ENCODE measurements at regions not wholly inside any gene's neighbourhood (a gene's known extent, or its start where the extent isn't known, plus 50 kb on each side); places are given as distances from the start of the nearest gene placed in this dataset.
A peak's percentile ranks its signal among the peaks of the same experiment; 100 is the strongest.
"Not testable (repeated sequence)": the region's sequence is repeated elsewhere in the genome, so short reads cannot be mapped to it uniquely, and the experiment has no call there.

DNA sequence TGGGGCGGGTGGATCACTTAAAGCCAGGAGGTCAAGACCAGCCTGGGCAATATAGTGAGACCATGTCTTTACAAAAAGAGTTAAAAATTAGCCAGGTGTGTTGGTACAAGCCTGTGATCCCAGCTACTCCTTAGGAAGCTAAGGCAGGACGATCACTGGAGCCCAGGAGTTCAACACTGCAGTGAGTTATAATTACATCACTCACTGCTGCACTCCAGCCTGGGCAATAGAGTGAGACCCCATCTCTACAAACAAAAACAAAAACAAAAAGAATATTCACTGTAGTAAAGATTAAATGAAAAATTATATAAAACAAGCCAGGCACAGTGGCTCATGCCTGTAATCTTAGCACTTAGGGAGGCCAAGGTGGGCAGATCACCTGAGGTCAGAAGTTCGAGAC, 1047.6 kb upstream of the AUTS2 start:
- no peak for DNase-seq (ENCODE audit: low spot score)

DNA sequence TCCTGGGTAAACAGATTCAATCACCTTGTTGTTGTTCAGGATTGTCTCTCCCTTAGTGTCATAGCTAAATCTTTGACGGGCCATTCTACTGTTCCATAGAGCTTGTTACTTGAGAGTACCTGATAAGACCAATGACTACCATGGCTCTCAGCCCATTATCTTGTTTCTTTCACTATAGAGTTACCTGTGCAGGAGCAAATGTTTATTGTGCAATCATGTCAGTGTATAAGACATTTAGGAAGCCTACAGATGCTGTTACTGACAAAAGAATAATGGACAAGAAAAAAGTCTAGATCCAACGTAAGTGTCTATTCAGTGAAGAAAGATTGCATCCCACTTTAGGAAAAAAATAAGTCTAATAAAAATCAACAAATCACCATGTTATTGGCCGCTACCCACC, 1041.7 kb upstream of the AUTS2 start:
- DNase-seq (ENCODE audit: low spot score): no peak

DNA sequence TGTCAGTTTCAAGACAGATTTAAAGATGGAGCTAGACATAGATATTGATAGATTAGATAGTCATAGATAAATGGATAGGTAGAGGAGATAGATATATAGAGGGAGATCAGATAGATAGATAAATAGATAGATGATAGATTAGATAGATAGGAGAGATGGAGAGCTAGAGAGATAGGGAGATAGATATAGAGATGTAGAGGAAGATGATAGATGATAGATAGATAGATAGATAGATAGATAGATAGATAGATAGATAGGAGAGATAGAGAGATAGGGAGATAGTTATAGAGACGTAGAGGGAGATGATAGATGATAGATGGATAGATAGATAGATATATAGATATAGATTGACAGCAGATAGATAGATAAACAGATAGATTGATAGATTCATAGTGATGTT, 1038.8 kb upstream of the AUTS2 start:
- no peak for DNase-seq (ENCODE audit: low spot score)

DNA sequence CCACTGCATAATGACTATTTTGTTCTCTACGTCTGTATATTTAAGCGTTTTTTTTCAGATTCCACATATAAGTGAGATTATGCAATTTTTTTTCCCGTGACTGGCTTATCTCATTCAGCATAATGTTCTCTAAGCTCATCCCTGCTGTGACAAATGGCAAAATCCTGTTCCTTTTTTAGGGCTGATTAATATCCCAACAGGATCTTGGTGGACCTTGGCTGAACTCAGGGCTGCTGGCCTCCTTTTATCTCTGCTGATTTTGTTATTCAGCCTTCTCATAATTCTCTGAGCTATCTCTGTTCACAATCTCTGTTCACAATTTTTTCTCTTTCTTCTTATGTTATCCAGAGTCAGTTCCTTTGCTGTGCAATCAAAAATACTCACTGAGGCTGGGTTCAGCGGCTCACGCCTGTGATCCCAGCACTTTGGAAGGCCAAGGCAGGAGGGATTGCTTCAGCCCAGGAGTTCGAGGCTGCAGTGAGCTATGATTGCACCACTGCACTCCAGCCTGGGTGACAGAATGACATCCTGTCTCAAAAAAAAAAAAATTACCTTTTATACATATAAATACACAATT, 1035.9 kb upstream of the AUTS2 start:
- no peak for DNase-seq (ENCODE audit: low spot score)

DNA sequence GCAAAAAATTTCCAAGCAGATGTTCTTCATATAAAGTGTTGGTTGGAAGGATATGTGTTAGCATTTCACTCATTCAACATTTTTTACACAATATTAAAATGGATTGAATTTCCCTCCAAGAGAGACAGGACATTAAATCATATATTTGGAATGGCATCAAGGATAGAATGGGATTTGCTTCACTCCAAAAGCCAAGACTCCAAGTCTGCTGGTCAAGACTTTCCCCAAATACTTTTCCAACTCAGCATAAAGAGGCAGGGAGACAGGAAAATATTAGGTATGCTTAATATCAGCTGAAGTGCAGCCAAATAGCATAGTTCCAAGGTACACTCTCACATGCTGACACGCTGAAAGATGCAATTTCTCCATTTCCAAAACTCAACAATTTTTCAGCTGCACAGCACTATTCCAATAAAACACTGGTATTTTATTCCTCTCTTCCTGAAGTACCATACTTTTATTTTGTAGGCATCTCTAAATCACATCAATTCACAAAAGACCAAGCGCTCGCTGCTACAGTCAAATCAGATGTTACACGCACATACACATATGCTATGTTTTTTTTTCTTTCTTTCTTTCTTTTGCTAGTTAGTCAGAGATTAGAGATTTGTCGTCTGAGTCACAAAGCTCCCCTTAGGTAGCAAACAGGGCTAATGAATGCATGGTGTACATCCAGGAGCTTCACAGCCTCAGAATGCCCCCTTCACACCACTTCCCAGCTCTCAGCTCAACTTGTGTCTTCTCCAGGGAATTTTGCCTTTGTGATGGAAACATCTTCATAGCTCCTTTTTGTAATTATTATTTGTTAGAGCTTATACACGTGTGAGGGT, 1033.8 kb upstream of the AUTS2 start:
- peak; percentile 10 for DNase-seq (ENCODE audit: low spot score)

DNA sequence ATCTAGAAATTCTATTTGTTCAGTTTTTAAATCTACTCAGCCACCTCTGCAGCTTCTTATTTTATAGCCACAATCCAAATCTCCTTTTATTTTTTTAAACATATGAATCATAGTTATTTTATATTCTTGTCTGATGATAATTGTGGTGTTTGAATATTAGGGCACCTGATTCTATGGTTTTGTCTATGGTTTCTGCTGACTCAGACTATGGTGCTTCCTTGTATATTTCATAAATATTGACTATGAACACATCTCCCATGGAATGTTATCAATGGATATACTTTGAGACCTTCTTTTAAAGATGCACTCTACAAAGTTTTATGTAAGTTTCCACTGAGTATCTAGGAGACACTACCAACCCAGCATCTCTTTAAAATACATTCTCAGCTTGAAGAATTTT, 1027.0 kb upstream of the AUTS2 start:
- DNase-seq (ENCODE audit: low spot score): no peak

DNA sequence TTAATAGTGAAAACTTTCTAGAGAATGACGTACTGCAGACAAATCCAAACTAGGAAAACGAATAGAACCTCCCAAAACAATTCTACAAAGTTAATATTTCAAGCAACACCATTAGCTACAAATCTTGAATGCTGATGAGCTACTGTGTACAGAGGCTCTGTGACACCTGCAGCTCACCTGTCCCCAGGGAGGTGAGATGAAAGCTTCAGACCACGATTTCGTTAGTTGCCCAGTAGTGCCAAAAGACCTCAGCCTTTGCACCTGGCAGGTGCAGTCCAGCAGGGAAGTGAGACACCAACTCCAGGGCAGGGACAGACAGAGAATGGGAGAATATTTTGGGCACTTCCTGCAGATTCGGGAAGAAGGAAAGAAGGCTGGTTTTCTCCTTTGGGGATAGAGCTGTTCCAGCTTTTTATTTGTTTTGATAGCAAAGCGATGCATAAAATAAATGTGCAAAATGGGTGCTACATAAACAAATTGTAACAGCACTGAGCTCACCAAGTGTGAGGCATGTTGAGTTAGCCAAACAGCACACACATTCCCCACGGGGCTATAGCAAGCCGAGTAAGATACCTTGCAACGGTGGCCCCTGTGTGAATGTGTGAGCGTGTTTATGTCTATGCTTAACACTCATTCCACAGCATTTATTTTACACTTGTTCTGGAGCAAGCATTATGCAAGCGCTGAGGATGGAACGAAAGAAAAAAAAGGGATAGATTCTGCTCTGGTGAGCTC, 1024.8 kb upstream of the AUTS2 start:
- DNase-seq (ENCODE audit: low spot score): no peak

DNA sequence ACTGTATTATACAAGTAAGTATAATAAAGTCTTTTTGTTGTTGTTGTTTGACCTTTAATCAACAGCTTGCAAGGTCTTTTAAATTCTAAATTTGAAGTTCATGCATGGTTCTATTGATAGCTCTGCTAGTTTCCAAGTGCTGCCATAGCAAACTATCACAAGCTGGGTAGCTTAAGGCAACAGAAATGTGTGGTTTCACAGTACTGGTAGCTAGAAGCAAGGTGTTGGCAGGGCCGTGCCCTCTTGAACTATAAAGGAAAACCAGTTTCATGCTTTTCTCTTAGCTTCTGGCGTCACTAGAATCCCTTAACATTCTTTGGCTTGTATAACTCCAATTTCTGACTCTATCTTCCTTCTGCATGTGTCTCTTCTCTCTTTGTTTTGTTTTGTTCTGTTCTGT, 1021.9 kb upstream of the AUTS2 start:
- DNase-seq (ENCODE audit: low spot score): no peak

DNA sequence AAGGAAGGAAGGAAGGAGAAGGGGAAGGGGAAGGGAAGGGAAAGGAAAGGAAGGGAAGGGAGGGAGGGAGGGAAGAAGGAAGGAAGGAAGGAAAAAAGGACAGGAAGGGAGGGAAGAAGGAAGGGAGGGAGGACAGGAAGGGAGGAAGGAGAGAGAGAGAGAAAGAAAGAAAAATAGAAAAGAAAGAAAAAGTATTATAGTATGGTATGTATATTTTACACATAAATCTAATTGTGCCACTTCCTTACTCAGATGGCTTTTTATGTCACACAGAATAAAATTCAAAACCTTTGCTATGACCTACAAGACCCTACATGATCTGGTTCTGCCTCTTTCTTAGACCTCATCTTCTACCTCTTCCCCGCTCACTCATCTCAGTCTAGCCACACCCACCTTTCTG, 1016.9 kb upstream of the AUTS2 start:
- no peak for DNase-seq (ENCODE audit: low spot score)

DNA sequence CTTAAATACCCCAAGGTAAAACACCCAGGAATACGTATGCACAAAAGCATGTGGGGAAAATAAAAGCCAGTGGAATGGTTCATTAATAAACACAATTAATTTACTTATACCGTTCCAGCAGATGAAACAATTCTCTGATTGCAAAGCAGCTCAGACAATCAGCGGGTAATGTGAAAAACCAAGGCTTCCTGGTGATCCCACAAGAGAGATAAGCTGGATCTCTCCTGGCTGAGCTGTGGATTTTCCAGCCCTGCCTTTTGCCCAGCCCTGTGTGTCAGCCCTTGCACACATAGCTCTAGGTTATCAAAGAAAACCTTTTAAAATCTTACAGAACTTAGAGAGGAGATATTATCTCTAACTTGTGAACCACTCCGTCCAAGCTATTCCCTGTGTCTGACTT, 1010.7 kb upstream of the AUTS2 start:
- DNase-seq (ENCODE audit: low spot score): no peak

DNA sequence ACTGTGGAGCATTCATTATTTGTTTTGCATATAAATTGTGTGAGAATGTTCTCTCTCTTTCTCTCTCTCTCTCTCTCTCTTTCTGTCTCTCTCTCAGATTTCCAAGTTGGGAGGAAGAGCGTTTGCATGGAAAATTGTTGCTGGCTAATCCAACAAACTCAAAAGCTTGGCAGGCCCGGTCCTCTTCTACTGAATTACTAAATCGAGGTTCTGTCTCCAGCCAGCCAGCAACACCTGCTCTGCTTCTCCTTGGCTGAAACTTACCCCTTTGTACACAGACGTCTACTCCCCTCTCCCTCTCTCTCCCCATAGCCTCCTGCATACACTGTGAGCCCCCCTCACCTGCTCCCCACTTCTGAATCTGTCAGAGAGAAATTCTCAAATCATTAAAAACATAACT, 996.4 kb upstream of the AUTS2 start:
- DNase-seq (ENCODE audit: low spot score): no peak

DNA sequence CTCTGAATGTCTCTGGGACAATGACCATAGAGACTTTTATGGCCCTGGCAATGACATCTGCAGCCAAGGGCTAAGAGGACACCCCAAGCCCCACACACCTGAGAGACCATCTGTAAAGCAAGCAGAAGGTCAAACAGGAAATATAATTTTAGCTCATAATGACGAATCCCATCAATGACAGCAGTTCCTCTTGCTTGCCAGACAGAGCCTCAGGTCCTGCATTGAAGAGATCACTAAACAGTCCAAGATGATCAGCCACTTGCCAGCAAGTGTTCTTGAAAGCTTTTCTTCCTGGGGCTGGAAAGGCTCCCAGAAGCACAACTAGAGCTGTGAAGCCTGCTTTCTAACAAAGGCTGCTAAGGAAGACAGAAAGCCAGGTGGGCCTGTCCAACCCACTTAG, 993.7 kb upstream of the AUTS2 start:
- DNase-seq (ENCODE audit: low spot score): no peak

DNA sequence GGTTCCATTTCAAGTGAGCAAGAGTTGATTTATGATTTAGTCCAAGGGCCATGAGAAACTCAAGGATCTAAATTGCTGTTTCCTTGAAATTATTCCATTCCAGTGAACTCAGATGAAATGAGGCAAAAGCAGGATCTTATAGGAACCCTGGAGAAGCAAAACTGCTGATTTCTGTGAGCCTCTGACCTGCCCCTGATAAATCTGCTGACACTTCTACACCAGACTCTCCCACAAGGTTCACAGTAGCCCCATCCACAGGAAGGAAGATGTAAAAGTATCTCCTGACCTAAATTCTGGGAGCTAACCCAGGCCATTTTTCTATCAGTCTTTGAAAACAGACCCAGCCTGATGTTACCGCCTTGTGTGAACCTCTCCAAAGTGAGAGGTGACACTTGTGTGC, 987.6 kb upstream of the AUTS2 start:
- DNase-seq (ENCODE audit: low spot score): no peak

DNA sequence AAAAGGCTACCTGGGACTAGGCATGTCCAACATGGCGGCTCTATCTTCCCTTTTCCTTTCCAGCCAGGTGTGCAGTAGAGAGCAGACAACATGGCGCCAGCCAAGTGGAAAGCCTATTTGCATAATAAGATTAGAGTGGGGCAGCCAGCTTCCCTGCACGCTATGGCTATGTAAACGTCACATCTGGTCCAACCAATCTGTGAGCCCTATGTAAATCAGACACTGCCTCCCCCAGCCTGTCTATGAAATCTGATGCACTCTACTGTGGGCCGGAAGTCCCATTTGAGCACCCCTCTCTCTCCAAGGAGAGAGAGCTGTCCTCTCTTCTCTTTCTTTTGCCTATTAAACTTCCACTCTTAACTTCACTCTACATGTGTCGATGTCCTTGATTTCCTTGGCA, 984.9 kb upstream of the AUTS2 start:
- DNase-seq (ENCODE audit: low spot score): no peak

DNA sequence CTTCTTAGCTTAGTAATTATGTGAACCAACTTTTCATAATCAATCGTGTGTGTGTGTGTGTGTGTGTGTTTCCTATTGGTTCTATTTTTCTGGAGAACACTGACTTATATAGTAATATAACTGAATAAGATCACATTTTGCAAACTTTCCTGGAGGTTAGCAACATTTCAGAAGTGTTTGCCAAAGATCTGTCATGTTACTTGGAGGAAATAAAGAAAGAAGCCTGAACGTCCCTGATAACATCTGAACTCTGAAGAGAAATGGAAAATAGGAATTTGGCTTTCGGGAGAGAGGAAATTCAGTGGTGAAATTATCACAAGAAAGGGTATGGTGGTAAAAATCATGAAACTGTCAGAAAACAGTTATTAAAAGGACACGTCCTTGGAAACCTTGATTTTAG, 984.4 kb upstream of the AUTS2 start:
- DNase-seq (ENCODE audit: low spot score): no peak

DNA sequence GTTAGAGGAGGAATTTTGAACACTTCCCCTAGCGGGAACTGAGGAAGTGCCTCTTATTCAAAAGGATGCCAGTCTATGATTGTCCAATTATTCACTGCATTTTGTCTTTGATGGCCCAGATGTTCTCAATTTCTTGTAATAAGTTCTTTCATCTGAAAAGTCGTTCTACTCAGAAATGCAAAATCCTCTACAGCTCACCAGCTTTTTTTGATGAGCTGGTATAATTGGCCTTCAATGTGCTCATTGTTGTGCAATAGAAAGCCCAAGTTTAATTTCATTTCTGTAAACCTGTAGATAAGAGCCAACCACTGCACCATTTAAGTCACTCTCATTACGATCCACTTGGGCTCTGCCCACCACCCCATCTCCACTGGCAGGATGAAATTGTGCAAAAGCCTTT, 978.7 kb upstream of the AUTS2 start:
- DNase-seq (ENCODE audit: low spot score): peak; percentile 18

DNA sequence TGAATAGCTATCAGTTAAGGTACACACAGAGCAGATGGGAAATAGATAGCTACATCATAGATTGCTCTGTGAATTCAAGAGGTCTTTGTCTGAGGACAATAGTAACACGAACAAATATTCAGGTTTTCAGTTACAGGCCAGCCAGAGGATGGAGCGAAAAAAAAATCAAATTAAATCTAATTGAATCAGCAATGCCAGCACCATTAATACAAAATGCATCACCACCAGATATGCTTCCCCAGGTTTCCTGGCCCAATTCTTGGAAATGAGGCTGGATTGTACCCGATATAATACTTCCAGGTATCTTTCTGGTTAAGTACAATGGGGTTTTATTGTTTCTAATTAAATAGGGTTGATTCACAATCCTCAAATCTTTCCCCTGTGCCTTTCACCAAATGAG, 975.8 kb upstream of the AUTS2 start:
- no peak for DNase-seq (ENCODE audit: low spot score)

DNA sequence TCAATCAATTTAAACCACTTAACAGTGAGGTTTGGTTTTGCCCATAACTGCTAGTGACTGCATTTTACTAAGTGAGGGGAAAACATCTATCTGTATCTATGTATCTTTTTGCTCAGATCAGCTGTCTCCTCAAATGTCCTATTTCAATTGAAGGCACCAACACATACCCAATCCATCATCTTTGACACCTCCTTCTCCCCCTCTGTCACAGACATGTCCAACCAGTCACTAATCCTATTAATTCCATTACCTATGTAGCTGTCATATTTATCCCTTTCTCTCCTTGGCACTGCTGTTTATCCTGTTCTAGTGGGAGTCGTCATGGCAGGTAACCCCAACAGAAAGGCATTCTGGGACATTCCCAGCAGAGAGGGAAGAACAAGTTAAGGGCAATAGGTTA, 975.2 kb upstream of the AUTS2 start:
- DNase-seq (ENCODE audit: low spot score): no peak

DNA sequence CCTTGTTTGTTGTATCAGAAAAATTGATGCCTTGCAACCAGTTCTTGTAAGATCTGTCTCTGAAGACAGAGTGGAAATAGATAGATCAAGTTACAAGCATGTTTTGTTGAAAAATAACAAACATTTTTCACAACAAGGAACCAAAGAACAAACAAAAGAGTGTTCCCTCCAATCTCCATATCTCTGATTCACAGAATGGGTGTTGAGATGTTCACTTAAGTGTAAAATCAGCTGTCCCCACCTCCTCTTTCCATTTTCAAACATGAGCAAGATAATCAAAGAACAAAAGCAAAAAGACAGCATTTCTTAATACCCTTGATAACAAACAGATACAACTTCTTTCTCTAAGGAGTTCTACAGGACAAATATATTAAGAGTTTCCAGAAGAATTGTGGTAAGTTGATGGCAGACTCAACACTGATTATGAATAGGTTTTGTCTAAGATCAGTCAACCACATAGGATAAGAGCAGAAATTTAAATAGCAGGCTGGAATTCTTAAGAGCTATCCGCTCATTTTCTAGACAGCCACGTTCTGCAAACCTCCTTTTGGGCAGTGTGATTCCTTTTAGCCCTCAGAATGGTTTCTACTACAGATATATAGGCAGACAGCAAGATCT, 970.9 kb upstream of the AUTS2 start:
- no peak for DNase-seq (ENCODE audit: low spot score)

DNA sequence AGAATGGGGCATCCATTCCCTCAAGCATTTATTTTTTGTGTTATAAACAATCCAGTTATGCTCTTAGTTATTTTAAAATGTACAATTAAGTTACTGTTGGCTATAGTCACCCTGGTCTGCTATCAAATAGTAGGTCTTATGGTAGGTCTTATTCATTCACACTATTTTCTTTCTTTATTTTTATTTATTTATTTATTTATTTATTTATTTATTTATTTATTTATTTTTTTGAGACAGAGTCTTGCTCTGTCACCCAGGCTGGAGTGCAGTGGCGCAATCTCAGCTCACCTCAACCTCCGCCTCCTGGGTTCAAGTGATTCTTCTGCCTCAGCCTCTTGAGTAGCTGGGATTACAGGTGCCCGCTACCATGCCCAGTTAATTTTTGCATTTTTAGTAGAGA, 967.4 kb upstream of the AUTS2 start:
- DNase-seq (ENCODE audit: low spot score): not testable (repeated sequence)

DNA sequence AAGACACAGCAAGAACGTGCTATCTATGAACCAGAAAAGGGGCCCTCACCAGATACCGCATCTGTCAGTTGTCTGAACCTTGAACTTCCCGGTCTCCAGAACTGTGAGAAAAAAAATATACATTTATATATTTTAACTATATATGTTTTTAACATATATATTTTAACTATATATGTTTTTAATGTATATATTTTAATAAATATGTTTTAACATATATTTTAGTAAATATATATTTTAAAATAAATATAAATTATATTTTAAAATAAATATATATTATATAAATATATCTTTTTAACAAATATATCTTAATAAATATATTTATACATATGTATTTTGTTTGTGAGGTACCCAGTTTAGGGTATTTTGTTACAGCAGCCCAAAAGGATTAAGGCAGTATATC, 958.2 kb upstream of the AUTS2 start:
- no peak for DNase-seq (ENCODE audit: low spot score)

DNA sequence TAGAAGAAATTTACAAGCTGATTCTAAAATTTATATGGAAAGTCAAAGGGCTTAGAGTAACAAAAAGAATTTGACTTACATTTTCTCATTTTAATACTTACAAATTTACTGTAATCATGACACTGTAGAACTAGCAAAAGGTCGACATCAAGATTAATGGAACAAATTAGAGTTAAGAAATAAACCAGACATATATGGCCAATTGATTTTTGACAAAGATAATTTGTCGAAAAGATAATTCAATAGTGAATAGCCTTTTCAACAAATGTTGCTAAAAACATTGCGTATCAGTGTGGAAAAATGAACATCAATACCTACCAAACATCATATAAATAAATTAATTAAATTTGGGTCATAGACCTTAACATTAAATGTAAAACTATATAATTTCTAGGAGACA, 955.5 kb upstream of the AUTS2 start:
- DNase-seq (ENCODE audit: low spot score): no peak

DNA sequence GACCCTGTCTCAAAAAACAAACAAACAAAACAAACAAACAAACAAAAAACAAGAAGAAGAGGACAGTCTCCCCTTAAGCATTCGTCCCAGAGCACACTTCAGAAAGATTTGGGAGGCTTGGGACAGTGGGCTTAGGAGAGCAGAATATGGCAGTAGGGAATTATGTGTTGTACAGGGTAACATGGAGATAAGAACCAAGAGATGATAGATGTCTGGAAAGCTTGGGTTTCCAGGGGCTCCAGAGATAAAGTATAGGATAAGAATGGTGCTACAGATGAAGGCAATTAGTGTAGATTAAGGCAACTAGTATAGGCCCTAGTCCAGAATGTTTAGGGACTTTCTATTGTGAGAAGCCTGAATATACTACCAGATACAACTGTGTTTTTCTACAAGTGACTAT, 934.9 kb upstream of the AUTS2 start:
- DNase-seq (ENCODE audit: low spot score): no peak
